Thymus (tissue), 11 donors: ENCODE measurements at regions not wholly inside any gene's neighbourhood (a gene's known extent, or its start where the extent isn't known, plus 50 kb on each side); places are given as distances from the start of the nearest gene placed in this dataset.
"Not testable (repeated sequence)": the region's sequence is repeated elsewhere in the genome, so short reads cannot be mapped to it uniquely, and the experiment has no call there.

Experiments
- DNase-seq, 9 donors: peaks; one replicate each; pipeline ENCODE4 v3.0.0-alpha.2; 2013; ENCODE audit warnings: low spot score in 9 of 9, low read depth in 6 of 9, missing footprints in 1 of 9
- H3K27ac ChIP-seq, 2 donors: one replicate each; pipeline ENCODE4 v1.5.1; 2013; ENCODE audit warnings: control low read depth in 1 of 2, low read depth in 1 of 2, low read length in 1 of 2, mild to moderate bottlenecking in 1 of 2, moderate library complexity in 1 of 2
- H3K27me3 ChIP-seq, 2 donors: one replicate each; pipeline ENCODE4 v1.5.1; 2013; ENCODE audit warnings: low read length in 1 of 2; ENCODE audit not compliant: control insufficient read depth in 2 of 2, insufficient read depth in 1 of 2
- H3K36me3 ChIP-seq, 2 donors: one replicate each; pipeline ENCODE4 v1.5.1; 2013; ENCODE audit warnings: low read length in 1 of 2, mild to moderate bottlenecking in 1 of 2, moderate library complexity in 1 of 2; ENCODE audit not compliant: control insufficient read depth in 2 of 2, insufficient read depth in 2 of 2
- H3K4me1 ChIP-seq, 2 donors: one replicate each; pipeline ENCODE4 v1.5.1; 2013; ENCODE audit warnings: low read length in 2 of 2; ENCODE audit not compliant: control insufficient read depth in 2 of 2, insufficient read depth in 2 of 2
- H3K4me3 ChIP-seq, 2 donors: one replicate each; pipeline ENCODE4 v1.5.1; 2013; ENCODE audit warnings: low read length in 2 of 2, control low read depth in 1 of 2, mild to moderate bottlenecking in 1 of 2
- H3K9me3 ChIP-seq, 2 donors: one replicate each; pipeline ENCODE4 v1.5.1; 2013; ENCODE audit warnings: low read length in 1 of 2, mild to moderate bottlenecking in 1 of 2; ENCODE audit not compliant: control insufficient read depth in 2 of 2, insufficient read depth in 1 of 2
- WGBS: extraction: QIAGEN DNeasy Blood & Tissue Kit; methylation state at CpG from one replicate; pipeline ENCODE4 v1.1.7; 2013; 5-methylcytosine and 5-hydroxymethylcytosine counted together
- donor health status: healthy.

GRCh38 chr13:47696674-47697073 lies 304.4 kb downstream of the SUCLA2 start:
- Histone ChIP-seq H3K36me3 (no peaks in the 10 kb centered on the region), H3K4me3 (no peak overlapping the region), H3K27ac (no peak overlapping the region), H3K27me3 (no peaks in the 10 kb centered on the region), H3K4me1 (no peaks in the 10 kb centered on the region), H3K9me3 (no peaks in the 10 kb centered on the region)
- WGBS = 94% methylated on average over 3 of the region's 3 CpGs
- DNase-seq = no peak

DNA sequence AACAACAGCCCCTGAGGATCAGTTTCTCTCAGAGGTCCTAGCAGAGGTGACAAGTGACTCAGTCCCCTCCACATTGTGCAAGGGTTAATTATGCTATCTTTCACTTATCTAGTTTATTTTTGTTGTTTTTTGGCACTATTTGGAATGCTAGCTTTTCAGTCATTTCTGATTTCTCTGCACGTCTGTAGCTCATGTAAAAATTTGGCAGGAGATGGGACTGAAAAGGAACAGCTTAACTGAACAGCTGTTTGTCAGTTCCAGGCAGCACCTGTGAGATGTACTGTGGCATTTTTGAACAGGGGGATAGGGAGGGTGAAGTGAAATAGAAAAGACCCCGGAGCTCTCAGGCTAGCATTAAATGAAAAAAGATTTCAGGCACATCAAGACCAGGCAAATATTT lies 313.5 kb downstream of the SUCLA2 start:
- Histone ChIP-seq H3K4me3 (no peak overlapping the region), H3K27me3 (no peaks in the 10 kb centered on the region), H3K9me3 (no peaks in the 10 kb centered on the region), H3K27ac (no peak overlapping the region), H3K4me1 (no peaks in the 10 kb centered on the region), H3K36me3 (no peaks in the 10 kb centered on the region)
- no peak for DNase-seq
- WGBS = 80% methylated on average over 2 of the region's 2 CpGs

GRCh38 chr13:47685156-47685555 lies 315.9 kb downstream of the SUCLA2 start:
- H3K9me3 ChIP-seq, H3K36me3 ChIP-seq, DNase-seq, H3K4me1 ChIP-seq, H3K27me3 ChIP-seq, H3K4me3 ChIP-seq, H3K27ac ChIP-seq: not testable (repeated sequence)
- WGBS = 99% methylated on average over 2 of the region's 2 CpGs

DNA sequence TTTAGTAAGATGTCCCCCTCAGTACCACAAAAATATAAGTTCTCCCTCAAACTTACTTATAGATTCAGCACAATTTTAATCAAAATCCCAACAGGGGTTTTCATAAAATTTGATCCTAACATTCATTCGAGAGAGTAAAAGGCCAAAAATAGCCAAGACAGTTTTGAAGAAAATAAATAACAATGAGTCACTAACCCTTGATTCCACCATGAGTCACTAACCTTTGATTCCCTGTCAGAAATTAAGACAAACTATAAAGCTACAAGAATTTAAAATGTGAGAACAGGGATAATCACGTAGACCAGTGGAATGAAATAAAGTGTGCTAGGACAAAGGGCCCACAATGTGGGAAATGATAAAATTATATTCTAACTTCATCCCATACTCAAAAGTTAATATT lies 320.3 kb downstream of the SUCLA2 start:
- no peak overlapping the region for H3K4me3 ChIP-seq
- 91% methylated on average over 2 of the region's 2 CpGs for WGBS
- no peaks in the 10 kb centered on the region for H3K4me1 ChIP-seq

DNA sequence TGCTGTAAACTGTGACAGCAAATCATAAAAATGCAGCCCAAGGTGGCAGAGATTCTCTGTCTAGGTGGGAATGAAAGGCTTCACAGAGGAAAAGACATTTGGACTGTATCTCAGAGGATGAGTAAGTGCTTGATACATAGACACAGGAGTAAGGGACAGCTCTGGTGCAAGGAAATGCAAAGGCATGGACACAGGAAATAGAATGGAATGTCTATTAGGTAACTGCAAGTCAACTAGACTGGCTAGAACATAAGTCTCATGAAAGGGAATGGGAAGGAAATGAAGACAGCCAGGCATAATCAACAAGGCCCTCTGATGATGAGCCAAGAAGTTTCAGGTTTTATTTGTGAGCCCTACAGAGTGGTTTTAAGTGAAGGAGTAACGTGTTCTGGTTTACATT lies 321.7 kb downstream of the SUCLA2 start:
- H3K36me3 ChIP-seq = no peaks in the 10 kb centered on the region
- no peaks in the 10 kb centered on the region for H3K4me1 ChIP-seq
- WGBS = 93% methylated on average over 1 of the region's 1 CpG
- no peak overlapping the region for H3K4me3 ChIP-seq
- no peak overlapping the region for H3K27ac ChIP-seq
- H3K27me3 ChIP-seq = no peaks in the 10 kb centered on the region
- no peak for DNase-seq
- H3K9me3 ChIP-seq = no peaks in the 10 kb centered on the region

More for the DNA sequence above, 320.3 kb downstream of the SUCLA2 start:
- Histone ChIP-seq H3K9me3 (no peaks in the 10 kb centered on the region), H3K27me3 (no peaks in the 10 kb centered on the region), H3K27ac (no peak overlapping the region), H3K36me3 (no peaks in the 10 kb centered on the region)
- DNase-seq = no peak

- DNase-seq = no peak
- H3K27ac ChIP-seq = no peak overlapping the region
- H3K4me1 ChIP-seq = no peaks in the 10 kb centered on the region
- no peak overlapping the region for H3K4me3 ChIP-seq
- no peaks in the 10 kb centered on the region for H3K36me3 ChIP-seq
- WGBS = 92% methylated on average over 4 of the region's 4 CpGs
- H3K9me3 ChIP-seq = no peaks in the 10 kb centered on the region
- H3K27me3 ChIP-seq = no peaks in the 10 kb centered on the region
Measured at GRCh38 chr13:47678201-47678968, 322.7 kb downstream of the SUCLA2 start.

DNA sequence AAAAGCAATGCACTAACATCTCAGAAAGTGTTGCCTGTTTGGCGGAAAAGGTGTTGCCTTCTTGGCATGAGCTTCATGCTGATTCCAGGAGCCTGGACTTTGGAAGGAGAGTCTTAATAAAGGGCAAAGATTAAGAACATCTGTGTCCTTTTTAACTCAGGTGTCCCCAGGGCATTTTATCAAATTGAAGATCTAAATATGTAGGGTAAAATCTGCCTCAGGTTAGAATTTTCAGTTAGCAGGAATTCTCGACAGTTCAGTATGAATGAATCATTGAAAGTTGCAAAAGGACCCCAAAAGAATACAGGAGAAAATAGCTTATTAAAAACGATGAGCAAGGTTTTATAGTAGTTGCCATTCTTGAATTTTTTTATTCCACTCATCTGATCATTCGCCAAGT lies 325.2 kb downstream of the SUCLA2 start:
- no peaks in the 10 kb centered on the region for H3K9me3 ChIP-seq
- no peaks in the 10 kb centered on the region for H3K27me3 ChIP-seq
- H3K4me1 ChIP-seq = no peaks in the 10 kb centered on the region
- DNase-seq = no peak
- no peak overlapping the region for H3K4me3 ChIP-seq
- H3K27ac ChIP-seq = no peak overlapping the region
- 96% methylated on average over 4 of the region's 4 CpGs for WGBS
- H3K36me3 ChIP-seq = no peaks in the 10 kb centered on the region

DNA sequence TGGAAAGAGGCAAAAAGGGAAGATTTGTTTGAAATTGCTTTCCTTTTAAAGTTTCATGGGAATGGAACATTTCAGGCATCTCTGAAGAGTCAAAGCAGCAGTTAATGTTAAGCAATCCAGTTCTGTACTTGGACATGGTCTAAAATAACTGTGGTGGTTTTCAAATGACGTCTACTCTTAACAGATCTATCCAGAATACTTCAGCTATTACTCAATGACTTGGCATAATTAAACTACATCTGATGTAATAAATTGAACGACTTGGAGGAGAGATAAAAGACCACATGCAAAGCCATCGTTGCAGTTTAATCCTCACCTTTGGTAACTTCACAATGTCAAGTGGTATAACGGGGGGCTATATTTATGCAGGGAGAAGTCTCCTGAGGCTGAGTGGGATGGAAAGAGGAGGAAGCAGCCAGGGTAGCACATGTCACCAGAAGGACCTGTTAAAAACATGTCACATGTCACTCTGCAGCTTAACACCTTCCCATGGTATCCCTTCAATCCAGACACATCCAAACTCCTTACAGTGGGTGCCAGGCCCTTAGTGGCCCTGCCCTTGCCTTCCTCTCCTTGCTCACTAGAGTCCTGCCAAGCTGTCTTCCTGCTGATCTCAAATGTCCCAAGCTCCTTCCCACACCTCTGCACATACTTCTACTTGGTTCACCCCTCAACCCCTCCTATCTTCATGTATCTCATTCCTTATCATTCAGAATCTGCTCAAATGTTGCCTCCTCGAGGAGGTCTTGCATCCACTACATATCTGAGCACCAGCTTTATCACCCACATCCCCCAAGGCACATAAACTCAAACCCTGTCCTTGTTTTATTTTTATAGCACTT lies 327.8 kb downstream of the SUCLA2 start:
- Histone ChIP-seq H3K27ac (no peak overlapping the region), H3K4me1 (no peaks in the 10 kb centered on the region), H3K4me3 (no peak overlapping the region), H3K9me3 (no peaks in the 10 kb centered on the region), H3K36me3 (no peaks in the 10 kb centered on the region), H3K27me3 (no peaks in the 10 kb centered on the region)
- 79% methylated on average over 5 of the region's 5 CpGs for WGBS
- no peak for DNase-seq

DNA sequence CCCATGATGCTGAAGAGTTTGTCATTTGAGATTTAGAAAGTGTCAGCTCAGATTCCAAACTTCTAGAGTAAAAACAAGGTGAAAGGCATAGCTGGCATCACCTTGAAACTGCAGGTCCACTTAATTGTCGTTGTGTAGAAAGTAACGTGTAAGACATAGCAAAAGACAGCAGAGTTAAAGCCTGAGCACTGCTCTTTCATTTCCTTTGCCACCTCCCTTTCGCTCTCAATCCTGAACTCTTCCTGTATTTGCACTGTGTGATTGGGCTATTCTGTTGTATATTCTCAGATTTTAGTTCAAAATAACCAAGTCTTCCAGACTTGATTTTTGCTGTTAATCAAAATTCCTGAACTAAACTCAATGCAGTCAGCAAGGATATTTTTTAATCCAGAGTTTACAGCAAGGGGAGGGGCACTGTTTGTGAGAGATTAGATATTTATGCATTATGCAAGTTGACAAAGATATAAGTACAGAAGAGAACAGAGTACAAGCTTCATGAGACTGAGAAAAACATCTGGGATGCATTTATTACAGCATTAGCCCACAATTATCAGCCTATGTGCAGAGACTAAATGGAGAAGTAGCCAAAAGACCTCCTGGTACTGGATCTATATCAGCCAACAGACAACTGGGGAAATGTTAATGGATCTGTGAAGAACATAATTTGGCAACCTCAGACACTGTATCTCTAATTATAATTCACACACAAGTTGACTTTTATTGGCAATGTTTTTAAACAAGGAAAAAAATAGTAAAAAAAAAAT lies 328.6 kb downstream of the SUCLA2 start:
- H3K4me1 ChIP-seq = no peaks in the 10 kb centered on the region
- DNase-seq = no peak
- no peak overlapping the region for H3K27ac ChIP-seq
- H3K4me3 ChIP-seq = no peak overlapping the region
- H3K27me3 ChIP-seq = no peaks in the 10 kb centered on the region
- 95% methylated on average over 3 of the region's 3 CpGs for WGBS
- no peaks in the 10 kb centered on the region for H3K36me3 ChIP-seq
- no peaks in the 10 kb centered on the region for H3K9me3 ChIP-seq
